ENCODE measurements at regions not wholly inside any gene's neighbourhood (a gene's known extent, or its start where the extent isn't known, plus 50 kb on each side); places are given as distances from the start of the nearest gene placed in this dataset.
"Not testable (repeated sequence)": the region's sequence is repeated elsewhere in the genome, so short reads cannot be mapped to it uniquely, and the experiment has no call there.

DNA sequence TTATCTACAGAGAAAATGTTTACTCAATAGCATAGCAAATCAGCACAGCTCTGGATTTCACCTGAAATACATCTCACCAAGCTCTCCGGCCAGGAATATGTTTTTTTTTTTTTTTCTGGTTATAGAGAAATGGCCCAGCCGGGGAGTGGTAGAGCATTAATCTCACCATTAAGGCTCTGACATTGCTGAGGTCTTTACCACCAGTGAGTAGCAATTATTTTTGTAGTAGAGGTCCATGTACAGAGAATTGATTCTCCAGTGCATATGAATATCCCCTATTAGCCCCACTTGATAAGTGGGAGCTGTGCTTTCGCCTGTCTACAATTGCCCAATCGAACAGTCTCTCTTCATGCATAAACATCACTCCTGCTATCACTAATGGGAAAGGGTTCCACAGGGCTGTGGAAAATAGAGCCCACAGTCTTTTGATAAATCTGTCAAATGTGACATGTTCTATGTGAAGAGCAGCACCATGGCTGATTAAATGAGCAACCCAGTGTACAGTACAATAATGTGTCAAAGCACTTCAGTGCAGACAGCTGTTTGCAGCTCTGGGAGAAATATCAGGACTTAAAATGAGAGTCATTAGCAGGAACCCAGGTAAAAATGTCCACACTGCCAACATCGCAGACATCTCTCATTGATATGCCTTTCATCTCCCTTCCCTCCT is 227.1 kb upstream of the ID4 start:
- Mint-ChIP-seq H3K27ac (ENCODE audit: low read depth, unreplicated experiment) (no peak overlapping the region), H3K4me3 (ENCODE audit: unreplicated experiment) (no peak overlapping the region), H3K9me3 (ENCODE audit: unreplicated experiment) (peaks cover 17% of the 10 kb centered on the region), H3K4me1 (ENCODE audit: insufficient read depth, unreplicated experiment) (no peaks in the 10 kb centered on the region), H3K36me3 (ENCODE audit: insufficient read depth, unreplicated experiment) (no peaks in the 10 kb centered on the region), H3K27me3 (ENCODE audit: insufficient read depth, unreplicated experiment) (no peaks in the 10 kb centered on the region)
- ChIA-PET POLR2A (no interaction called here), CTCF (interaction anchor here (0.5 to 0.6 kb wide), 3 partner anchors 21 to 245 kb away, joined by 3 to 5 read pairs (median 5); no protein-coding TSS in a partner anchor)
- no TSS peak for BruUV-seq (replicated peaks)
- TF ChIP-seq, protein P1, sequence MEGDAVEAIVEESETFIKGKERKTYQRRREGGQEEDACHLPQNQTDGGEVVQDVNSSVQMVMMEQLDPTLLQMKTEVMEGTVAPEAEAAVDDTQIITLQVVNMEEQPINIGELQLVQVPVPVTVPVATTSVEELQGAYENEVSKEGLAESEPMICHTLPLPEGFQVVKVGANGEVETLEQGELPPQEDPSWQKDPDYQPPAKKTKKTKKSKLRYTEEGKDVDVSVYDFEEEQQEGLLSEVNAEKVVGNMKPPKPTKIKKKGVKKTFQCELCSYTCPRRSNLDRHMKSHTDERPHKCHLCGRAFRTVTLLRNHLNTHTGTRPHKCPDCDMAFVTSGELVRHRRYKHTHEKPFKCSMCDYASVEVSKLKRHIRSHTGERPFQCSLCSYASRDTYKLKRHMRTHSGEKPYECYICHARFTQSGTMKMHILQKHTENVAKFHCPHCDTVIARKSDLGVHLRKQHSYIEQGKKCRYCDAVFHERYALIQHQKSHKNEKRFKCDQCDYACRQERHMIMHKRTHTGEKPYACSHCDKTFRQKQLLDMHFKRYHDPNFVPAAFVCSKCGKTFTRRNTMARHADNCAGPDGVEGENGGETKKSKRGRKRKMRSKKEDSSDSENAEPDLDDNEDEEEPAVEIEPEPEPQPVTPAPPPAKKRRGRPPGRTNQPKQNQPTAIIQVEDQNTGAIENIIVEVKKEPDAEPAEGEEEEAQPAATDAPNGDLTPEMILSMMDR (IDR thresholded peaks at IDR 0.05; ENCODE audit: unreplicated experiment), result no peak
- intact Hi-C loops (cut with micrococcal nuclease), result no loop called here
- DNase-seq (ENCODE audit: unreplicated experiment), result no peak

DNA sequence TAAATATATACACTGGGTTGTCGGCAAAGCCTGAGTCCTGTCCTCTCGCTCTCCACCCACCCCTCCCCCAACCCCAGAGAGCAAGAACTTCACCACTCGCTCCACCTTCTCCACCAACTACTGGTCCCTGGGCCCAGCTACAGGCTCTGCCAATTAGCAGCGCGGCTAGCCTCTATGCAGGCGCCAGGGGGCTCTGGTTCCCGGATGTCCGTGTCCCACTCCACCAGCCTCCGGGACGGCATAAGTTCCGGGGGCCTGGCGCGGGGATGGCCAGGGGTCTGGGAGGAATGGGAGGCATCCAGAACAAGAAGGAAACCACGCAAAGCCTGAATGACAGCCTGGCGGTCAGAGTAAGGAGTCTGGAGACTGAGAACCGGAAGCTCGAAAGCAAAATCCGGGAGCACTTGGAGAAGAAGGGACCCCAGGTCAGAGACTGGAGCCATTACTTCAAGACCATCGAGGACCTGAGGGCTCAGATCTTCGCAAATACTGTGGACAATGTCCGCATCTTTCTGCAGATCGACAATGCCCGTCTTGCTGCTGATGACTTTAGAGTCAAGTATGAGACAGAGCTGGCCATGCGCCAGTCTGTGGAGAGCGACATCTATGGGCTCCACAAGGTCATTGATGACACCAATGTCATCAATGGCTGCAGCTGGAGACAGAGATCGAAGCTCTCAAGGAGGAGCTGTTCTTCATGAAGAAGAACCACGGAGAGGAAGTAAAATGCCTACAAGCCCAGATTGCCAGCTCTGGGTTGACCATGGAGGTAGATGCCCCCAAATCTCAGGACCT is 224.3 kb upstream of the ID4 start:
- H3K27ac Mint-ChIP-seq (ENCODE audit: low read depth, unreplicated experiment); H3K4me3 Mint-ChIP-seq (ENCODE audit: unreplicated experiment); BruUV-seq (replicated peaks); H3K9me3 Mint-ChIP-seq (ENCODE audit: unreplicated experiment); H3K4me1 Mint-ChIP-seq (ENCODE audit: insufficient read depth, unreplicated experiment); POLR2A ChIA-PET; DNase-seq (ENCODE audit: unreplicated experiment); H3K36me3 Mint-ChIP-seq (ENCODE audit: insufficient read depth, unreplicated experiment); intact Hi-C loops (cut with micrococcal nuclease); H3K27me3 Mint-ChIP-seq (ENCODE audit: insufficient read depth, unreplicated experiment): not testable (repeated sequence)
- CTCF ChIA-PET, result interaction anchor here (0.6 to 1.2 kb wide), 2 partner anchors 357 to 588 kb away, joined by 3 read pairs; no protein-coding TSS in a partner anchor

GRCh38 chr6:19613678-19614077 is 223.5 kb upstream of the ID4 start:
- intact Hi-C loops (cut with micrococcal nuclease), result no loop called here
- TF ChIP-seq, protein P1 (IDR thresholded peaks at IDR 0.05; ENCODE audit: unreplicated experiment), result no peak
- no peaks in the 10 kb centered on the region for H3K9me3 Mint-ChIP-seq (ENCODE audit: unreplicated experiment)

GRCh38 chr6:19616022-19616421 is 221.1 kb upstream of the ID4 start:
- no peak for DNase-seq (ENCODE audit: unreplicated experiment)
- Mint-ChIP-seq H3K9me3 (ENCODE audit: unreplicated experiment) (peaks cover 6% of the 10 kb centered on the region), H3K36me3 (ENCODE audit: insufficient read depth, unreplicated experiment) (no peaks in the 10 kb centered on the region), H3K27ac (ENCODE audit: low read depth, unreplicated experiment) (no peak overlapping the region), H3K4me3 (ENCODE audit: unreplicated experiment) (no peak overlapping the region), H3K27me3 (ENCODE audit: insufficient read depth, unreplicated experiment) (no peaks in the 10 kb centered on the region), H3K4me1 (ENCODE audit: insufficient read depth, unreplicated experiment) (no peaks in the 10 kb centered on the region)
- ChIA-PET CTCF (interaction anchor here (1.2 kb wide), 1 partner anchor 54 kb away, joined by 3 read pairs; no protein-coding TSS in a partner anchor), POLR2A (no interaction called here)
- TF ChIP-seq, protein P1 (IDR thresholded peaks at IDR 0.05; ENCODE audit: unreplicated experiment), result no peak
- BruUV-seq (replicated peaks), result no TSS peak
- intact Hi-C loops (cut with micrococcal nuclease), result no loop called here

More at GRCh38 chr6:19613678-19614077, 223.5 kb upstream of the ID4 start:
- Mint-ChIP-seq H3K27ac (ENCODE audit: low read depth, unreplicated experiment) (no peak overlapping the region), H3K4me1 (ENCODE audit: insufficient read depth, unreplicated experiment) (no peaks in the 10 kb centered on the region), H3K36me3 (ENCODE audit: insufficient read depth, unreplicated experiment) (no peaks in the 10 kb centered on the region), H3K4me3 (ENCODE audit: unreplicated experiment) (no peak overlapping the region), H3K27me3 (ENCODE audit: insufficient read depth, unreplicated experiment) (no peaks in the 10 kb centered on the region)
- no TSS peak for BruUV-seq (replicated peaks)
- ChIA-PET POLR2A (interaction anchor here (0.5 kb wide), 1 partner anchor 223 kb away, joined by 3 read pairs; no protein-coding TSS in a partner anchor), CTCF (interaction anchor here (1.2 kb wide), 1 partner anchor 589 kb away, joined by 3 read pairs; no protein-coding TSS in a partner anchor)
- DNase-seq (ENCODE audit: unreplicated experiment), result peak; percentile 5

Measured in MCF 10A (cell line).